Mesenchymal stem cell (in vitro differentiated cells and primary cell): ENCODE measurements at regions not wholly inside any gene's neighbourhood (a gene's known extent, or its start where the extent isn't known, plus 50 kb on each side); places are given as distances from the start of the nearest gene placed in this dataset.
"Not testable (repeated sequence)": the region's sequence is repeated elsewhere in the genome, so short reads cannot be mapped to it uniquely, and the experiment has no call there.

Source experiments
- DNase-seq: peaks from one replicate; pipeline ENCODE4 v3.0.0-alpha.2; 2013
- H2AFZ ChIP-seq: one replicate; pipeline ENCODE4 v1.6.1; 2013; ENCODE audit warnings: low read depth, mild to moderate bottlenecking, control low read depth, inconsistent platforms, low read length, moderate library complexity
- H2AK5ac ChIP-seq: 2 replicates; pipeline ENCODE4 v1.6.1; 2013; ENCODE audit warnings: low read length, moderate library complexity, mild to moderate bottlenecking, inconsistent platforms; ENCODE audit not compliant: severe bottlenecking
- H2BK120ac ChIP-seq: one replicate; pipeline ENCODE4 v1.6.1; 2013; ENCODE audit warnings: low read depth, mild to moderate bottlenecking, inconsistent platforms, low read length, moderate library complexity
- H2BK12ac ChIP-seq, 2 experiments: one replicate each; pipeline ENCODE4 v1.6.1; 2013; ENCODE audit warnings: inconsistent platforms in 2 of 2, low read length in 2 of 2, mild to moderate bottlenecking in 2 of 2, moderate library complexity in 2 of 2, control low read depth in 1 of 2
- H2BK15ac ChIP-seq: one replicate; pipeline ENCODE4 v1.6.1; 2013; ENCODE audit warnings: mild to moderate bottlenecking, low read depth, inconsistent platforms; ENCODE audit not compliant: poor library complexity, severe bottlenecking
- H2BK5ac ChIP-seq: 2 replicates; pipeline ENCODE4 v1.6.1; 2013; ENCODE audit warnings: low read depth, mild to moderate bottlenecking, low read length, control low read depth, inconsistent platforms; ENCODE audit not compliant: poor library complexity, severe bottlenecking
- H3K14ac ChIP-seq, 2 experiments: one replicate each; pipeline ENCODE4 v1.6.1; 2013; ENCODE audit warnings: inconsistent platforms in 2 of 2, low read length in 2 of 2, control low read depth in 1 of 2, mild to moderate bottlenecking in 1 of 2, moderate library complexity in 1 of 2
- H3K18ac ChIP-seq, 2 experiments: one replicate each; pipeline ENCODE4 v1.6.1; 2013; ENCODE audit warnings: inconsistent platforms in 2 of 2, low read length in 2 of 2, control low read depth in 1 of 2, low read depth in 1 of 2, mild to moderate bottlenecking in 1 of 2
- H3K23ac ChIP-seq, 2 experiments: one replicate each; pipeline ENCODE4 v1.6.1; 2013; ENCODE audit warnings: inconsistent platforms in 2 of 2, low read length in 2 of 2, mild to moderate bottlenecking in 2 of 2, moderate library complexity in 2 of 2, control low read depth in 1 of 2
- H3K27ac ChIP-seq: 2 replicates; pipeline ENCODE4 v1.5.1; 2013; ENCODE audit warnings: mild to moderate bottlenecking, moderate library complexity, low read length, control low read depth, inconsistent platforms; ENCODE audit not compliant: poor library complexity, severe bottlenecking
- H3K27me3 ChIP-seq, 2 experiments: 2 replicates each; pipeline versions ENCODE4 v1.6.1 to v1.7.0; 2013; ENCODE audit warnings: low read length in 2 of 2, mild to moderate bottlenecking in 2 of 2, moderate library complexity in 2 of 2, control low read depth in 1 of 2, inconsistent platforms in 1 of 2; ENCODE audit not compliant: control insufficient read depth in 1 of 2, insufficient read depth in 1 of 2
- H3K36me3 ChIP-seq, 2 experiments: 2 replicates each; pipeline versions ENCODE4 v1.6.1 to v1.7.0; 2013; ENCODE audit warnings: low read length in 2 of 2, control low read depth in 1 of 2, inconsistent platforms in 1 of 2, low read depth in 1 of 2, mild to moderate bottlenecking in 1 of 2; ENCODE audit not compliant: insufficient read depth in 2 of 2, control insufficient read depth in 1 of 2
- H3K4ac ChIP-seq, 2 experiments: one replicate each; pipeline ENCODE4 v1.6.1; 2013; ENCODE audit warnings: inconsistent platforms in 2 of 2, low read length in 2 of 2, mild to moderate bottlenecking in 2 of 2, moderate library complexity in 2 of 2, control low read depth in 1 of 2, low read depth in 1 of 2
- H3K4me1 ChIP-seq: 2 replicates; pipeline ENCODE4 v1.6.1; 2013; ENCODE audit warnings: low read depth, low read length, control low read depth; ENCODE audit not compliant: control insufficient read depth, insufficient read depth
- H3K4me2 ChIP-seq: 2 replicates; pipeline ENCODE4 v1.6.1; 2013; ENCODE audit warnings: low read length, mild to moderate bottlenecking, inconsistent platforms; ENCODE audit not compliant: poor library complexity, severe bottlenecking
- H3K4me3 ChIP-seq, 2 experiments: 2 replicates each; pipeline versions ENCODE4 v1.5.1 to v1.7.0; 2013; ENCODE audit warnings: low read length in 2 of 2, mild to moderate bottlenecking in 2 of 2, control low read depth in 1 of 2, low read depth in 1 of 2; ENCODE audit not compliant: insufficient read depth in 1 of 2
- H3K79me1 ChIP-seq: replicated peaks from 2 replicates; pipeline ENCODE4 v1.6.1; 2013; ENCODE audit warnings: mild to moderate bottlenecking, control low read depth, low read length, inconsistent platforms; ENCODE audit not compliant: poor library complexity, severe bottlenecking
- H3K9ac ChIP-seq: 2 replicates; pipeline ENCODE4 v1.7.0; 2013; ENCODE audit warnings: mild to moderate bottlenecking, low read length, moderate library complexity
- H3K9me3 ChIP-seq: 2 replicates; pipeline ENCODE4 v1.7.0; 2013; ENCODE audit warnings: mild to moderate bottlenecking, low read length; ENCODE audit not compliant: control insufficient read depth
- H4K8ac ChIP-seq: one replicate; pipeline ENCODE4 v1.6.1; 2013; ENCODE audit warnings: inconsistent platforms, mild to moderate bottlenecking, low read length, moderate library complexity
- H4K91ac ChIP-seq: one replicate; pipeline ENCODE4 v1.6.1; 2013; ENCODE audit warnings: mild to moderate bottlenecking, low read length, inconsistent platforms
- WGBS: methylation state at CpG from one replicate; pipeline ENCODE4 v1.1.7; 2013; ENCODE audit warnings: mixed read lengths; 5-methylcytosine and 5-hydroxymethylcytosine counted together

DNA sequence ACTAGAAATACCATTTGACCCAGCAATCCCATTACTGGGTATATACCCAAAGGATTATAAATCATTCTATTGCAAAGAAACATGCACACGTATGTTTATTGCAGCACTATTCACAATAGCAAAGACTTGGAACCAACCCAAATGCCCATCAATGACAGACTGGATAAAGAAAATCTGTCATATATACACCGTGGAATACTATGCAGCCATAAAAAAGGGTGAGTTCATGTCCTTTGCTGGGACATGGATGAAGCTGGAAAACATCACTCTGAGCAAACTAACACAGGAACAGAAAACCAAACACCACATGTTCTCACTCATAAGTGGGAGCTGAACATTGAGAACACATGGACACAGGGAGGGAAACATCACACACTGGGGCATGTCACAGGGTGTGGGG, 180.7 kb upstream of the IRX4 start:
- not testable (repeated sequence) for H3K36me3 ChIP-seq, H4K8ac ChIP-seq, H3K79me1 ChIP-seq, H3K23ac ChIP-seq, H2AK5ac ChIP-seq, H2AFZ ChIP-seq, H3K18ac ChIP-seq, H2BK15ac ChIP-seq, H2BK120ac ChIP-seq, H3K4me2 ChIP-seq, H3K4me1 ChIP-seq, H3K9me3 ChIP-seq, H3K4ac ChIP-seq, H3K27me3 ChIP-seq, DNase-seq, H3K9ac ChIP-seq, H2BK12ac ChIP-seq, H3K14ac ChIP-seq, H4K91ac ChIP-seq, H2BK5ac ChIP-seq, H3K27ac ChIP-seq, H3K4me3 ChIP-seq
- WGBS: 94% methylated on average over 1 of the region's 2 CpGs

DNA sequence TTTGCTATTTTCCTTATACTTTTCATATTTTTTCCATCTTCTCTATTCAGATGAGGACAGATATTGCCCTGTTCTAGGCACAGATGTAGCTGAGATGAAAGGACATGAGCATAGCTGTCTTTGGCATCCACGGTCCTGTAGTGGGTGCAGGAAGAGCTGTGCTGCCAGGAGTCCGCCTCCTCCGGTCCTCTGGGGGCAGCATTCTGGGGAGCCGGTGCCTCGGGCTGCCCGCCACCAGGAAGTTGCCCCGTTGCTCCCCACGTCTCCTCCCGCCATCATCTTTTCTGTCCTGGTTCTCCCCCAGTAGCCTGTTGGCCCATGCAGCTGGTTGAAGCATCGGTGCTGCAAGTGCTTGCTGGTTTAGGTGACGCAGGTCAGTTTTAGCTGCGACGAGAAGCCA, 170.0 kb upstream of the IRX4 start:
- no peak overlapping the region for H2AK5ac ChIP-seq
- 87% methylated on average over 13 of the region's 13 CpGs for WGBS
- no peak overlapping the region for H3K4me3 ChIP-seq

DNA sequence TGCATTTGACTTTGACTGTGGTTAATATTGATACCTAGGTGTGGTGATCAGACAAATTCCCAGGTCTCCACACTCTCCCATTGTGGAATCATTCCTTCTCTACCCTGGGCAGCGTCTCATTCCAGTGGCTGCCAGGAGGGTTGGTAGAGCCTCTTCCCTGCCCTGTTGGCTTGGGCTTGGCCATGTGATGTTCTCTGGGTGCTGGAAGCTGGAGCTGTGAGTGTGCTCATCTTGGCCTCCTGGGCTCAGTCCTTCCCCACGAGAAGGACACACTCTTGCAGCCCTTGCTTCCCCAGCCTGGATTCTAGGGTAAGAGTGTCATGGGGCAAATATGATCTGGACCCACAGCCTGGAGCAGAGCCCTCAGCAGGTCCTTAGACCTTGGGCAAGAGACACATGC, 167.2 kb upstream of the IRX4 start:
- no peak overlapping the region for H2BK120ac ChIP-seq
- no peak overlapping the region for H4K8ac ChIP-seq
- WGBS: 46% methylated on average over 2 of the region's 2 CpGs
- H2AFZ ChIP-seq: no peak overlapping the region
- H3K9me3 ChIP-seq: no peaks in the 10 kb centered on the region
- no peaks in the 10 kb centered on the region for H3K79me1 ChIP-seq
- H2BK12ac ChIP-seq: no peak overlapping the region
- H3K14ac ChIP-seq: no peak overlapping the region
- H2AK5ac ChIP-seq: no peak overlapping the region
- peaks cover 0 to 8% of the 10 kb centered on the region in 2 experiments for H3K27me3 ChIP-seq
- H3K27ac ChIP-seq: no peak overlapping the region
- H4K91ac ChIP-seq: no peak overlapping the region
- no peak overlapping the region for H3K23ac ChIP-seq
- H3K4me2 ChIP-seq: no peak overlapping the region
- H3K4me3 ChIP-seq: no peak overlapping the region
- H3K4ac ChIP-seq: no peak overlapping the region
- DNase-seq: no peak
- H3K9ac ChIP-seq: no peak overlapping the region
- no peaks in the 10 kb centered on the region for H3K4me1 ChIP-seq
- H2BK15ac ChIP-seq: no peak overlapping the region
- H3K36me3 ChIP-seq: no peaks in the 10 kb centered on the region
- no peak overlapping the region for H2BK5ac ChIP-seq
- H3K18ac ChIP-seq: no peak overlapping the region

More for the DNA sequence above, 170.0 kb upstream of the IRX4 start:
- no peak overlapping the region for H3K4me2 ChIP-seq
- no peaks in the 10 kb centered on the region for H3K36me3 ChIP-seq
- H3K9ac ChIP-seq: no peak overlapping the region
- H2BK120ac ChIP-seq: no peak overlapping the region
- no peak overlapping the region for H3K18ac ChIP-seq
- no peak overlapping the region for H3K27ac ChIP-seq
- no peak overlapping the region for H3K4ac ChIP-seq
- H3K23ac ChIP-seq: no peak overlapping the region
- no peak overlapping the region for H4K91ac ChIP-seq
- H2BK5ac ChIP-seq: no peak overlapping the region
- no peaks in the 10 kb centered on the region for H3K27me3 ChIP-seq
- no peak overlapping the region for H2AFZ ChIP-seq
- no peak overlapping the region for H2BK15ac ChIP-seq
- no peak overlapping the region for H2BK12ac ChIP-seq
- no peaks in the 10 kb centered on the region for H3K9me3 ChIP-seq
- no peak overlapping the region for H3K14ac ChIP-seq
- H3K4me1 ChIP-seq: no peaks in the 10 kb centered on the region
- H4K8ac ChIP-seq: no peak overlapping the region
- H3K79me1 ChIP-seq: no peaks in the 10 kb centered on the region
- DNase-seq: no peak

DNA sequence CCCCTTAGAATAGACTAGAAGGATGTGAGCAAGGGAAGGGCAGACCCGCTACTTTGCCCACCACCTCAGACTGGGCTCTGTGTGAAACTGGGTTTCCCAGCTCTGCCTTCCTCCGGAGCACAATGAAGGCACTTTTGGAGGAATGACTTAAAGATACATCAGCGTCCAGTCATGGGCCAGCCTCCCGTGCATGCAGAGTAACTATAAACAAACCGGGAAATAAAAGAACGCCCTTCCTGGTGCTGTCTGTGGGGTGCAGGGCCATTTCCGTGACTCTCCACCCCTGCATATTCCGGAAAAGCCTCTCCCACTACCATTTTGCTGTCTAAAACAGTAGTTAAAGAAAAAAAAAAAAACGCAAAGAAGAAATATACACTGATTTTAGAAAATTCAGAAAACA, 165.9 kb upstream of the IRX4 start:
- no peak overlapping the region for H3K27ac ChIP-seq
- no peak for DNase-seq
- H4K91ac ChIP-seq: no peak overlapping the region
- H3K9ac ChIP-seq: no peak overlapping the region
- no peak overlapping the region for H2BK12ac ChIP-seq
- no peak overlapping the region for H3K4me2 ChIP-seq
- no peak overlapping the region for H2BK15ac ChIP-seq
- H3K9me3 ChIP-seq: no peaks in the 10 kb centered on the region
- no peak overlapping the region for H3K4ac ChIP-seq
- H3K79me1 ChIP-seq: no peaks in the 10 kb centered on the region
- H2BK5ac ChIP-seq: no peak overlapping the region
- no peak overlapping the region for H3K18ac ChIP-seq
- H2BK120ac ChIP-seq: no peak overlapping the region
- no peak overlapping the region for H3K23ac ChIP-seq
- H3K27me3 ChIP-seq: peaks cover 5 to 11% of the 10 kb centered on the region in 2 experiments
- no peak overlapping the region for H3K14ac ChIP-seq
- H3K4me1 ChIP-seq: no peaks in the 10 kb centered on the region
- H2AFZ ChIP-seq: no peak overlapping the region
- H3K36me3 ChIP-seq: no peaks in the 10 kb centered on the region
- no peak overlapping the region for H3K4me3 ChIP-seq
- H4K8ac ChIP-seq: no peak overlapping the region
- WGBS: 48% methylated on average over 9 of the region's 9 CpGs
- no peak overlapping the region for H2AK5ac ChIP-seq
